ENCODE measurements at regions not wholly inside any gene's neighbourhood (a gene's known extent, or its start where the extent isn't known, plus 50 kb on each side); places are given as distances from the start of the nearest gene placed in this dataset.
"Not testable (repeated sequence)": the region's sequence is repeated elsewhere in the genome, so short reads cannot be mapped to it uniquely, and the experiment has no call there.

DNA sequence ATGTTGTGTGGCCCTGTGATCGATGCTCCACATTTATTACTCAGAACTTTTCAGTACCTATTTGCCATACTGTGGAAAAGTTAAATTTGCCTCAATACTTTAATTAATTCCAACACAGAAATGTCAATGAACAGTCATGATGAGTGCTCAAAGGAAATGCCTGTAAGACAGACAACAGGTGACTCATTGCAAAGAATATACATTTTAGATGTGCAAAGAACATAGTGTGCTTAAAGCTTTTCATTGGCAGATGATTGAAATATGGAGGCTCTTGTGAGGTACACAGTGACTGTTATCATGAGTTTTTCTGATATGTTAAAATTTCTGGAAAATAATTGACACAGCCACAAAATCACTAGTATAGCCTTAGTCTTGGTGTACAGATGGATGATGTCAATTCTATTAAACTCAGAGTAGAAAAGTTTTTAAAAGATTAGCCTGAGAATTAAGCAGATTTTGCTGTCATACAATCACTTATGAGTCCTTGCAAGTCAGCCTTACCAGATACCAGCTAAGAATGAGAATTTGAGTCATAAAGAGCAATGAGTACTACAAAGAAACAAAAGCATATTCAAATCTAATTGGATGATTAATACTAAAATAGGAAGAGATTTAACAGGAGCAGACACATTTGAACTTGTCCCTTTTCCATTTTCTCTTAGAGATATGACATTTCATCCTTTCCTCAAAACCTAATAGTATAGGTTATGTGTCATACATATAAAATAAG, 544.1 kb downstream of the KCNH5 start:
- no peak overlapping the region for H3K4me3 Mint-ChIP-seq
- CTCF ChIA-PET, result no interaction called here
- peaks cover 18% of the 10 kb centered on the region for H3K9me3 Mint-ChIP-seq
- no peak for DNase-seq
- H3K4me1 Mint-ChIP-seq, result no peaks in the 10 kb centered on the region
- no peaks in the 10 kb centered on the region for H3K36me3 Mint-ChIP-seq
- no peak overlapping the region for H3K27ac Mint-ChIP-seq
- H3K27me3 Mint-ChIP-seq, result no peaks in the 10 kb centered on the region

DNA sequence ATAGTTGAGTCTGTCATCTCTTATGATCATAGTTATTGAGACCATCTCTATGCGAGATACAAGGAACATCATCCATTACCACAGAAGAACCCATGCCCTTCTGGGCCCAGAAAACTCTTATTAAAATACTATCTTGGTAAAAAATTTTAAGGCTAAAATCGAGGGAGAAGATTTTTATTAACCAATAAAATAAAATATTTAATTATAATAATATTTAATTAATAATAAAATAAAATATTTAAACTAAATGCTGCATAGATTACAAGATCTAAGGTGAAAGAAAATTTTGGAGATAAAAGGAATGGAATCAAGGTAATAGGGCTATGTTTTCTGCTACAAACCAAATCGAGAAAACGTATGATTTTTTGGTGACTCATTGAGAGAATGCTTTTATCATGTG, 540.2 kb downstream of the KCNH5 start:
- no peak for DNase-seq
- Mint-ChIP-seq H3K4me1 (no peaks in the 10 kb centered on the region), H3K4me3 (no peak overlapping the region), H3K27ac (no peak overlapping the region), H3K27me3 (no peaks in the 10 kb centered on the region), H3K36me3 (no peaks in the 10 kb centered on the region), H3K9me3 (peaks cover 7% of the 10 kb centered on the region)
- CTCF ChIA-PET, result no interaction called here

DNA sequence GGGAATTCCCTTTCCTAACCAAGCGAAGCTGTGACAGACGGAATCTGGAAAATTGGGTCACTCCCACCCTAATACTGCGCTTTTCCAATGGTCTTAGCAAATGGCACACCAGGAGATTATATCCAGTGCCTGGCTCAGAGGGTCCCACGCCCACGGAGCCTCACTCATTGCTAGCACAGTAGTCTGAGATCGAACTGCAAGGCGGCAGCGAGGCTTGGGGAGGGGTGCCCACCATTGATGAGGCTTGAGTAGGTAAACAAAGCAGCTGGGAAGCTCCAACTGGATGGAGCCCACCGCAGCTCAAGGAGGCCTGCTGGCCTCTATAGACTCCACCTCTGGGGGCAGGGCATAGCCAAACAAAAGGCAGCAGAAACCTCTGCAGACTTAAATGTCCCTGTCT, 523.9 kb downstream of the KCNH5 start:
- H3K27ac Mint-ChIP-seq, CTCF ChIA-PET, H3K36me3 Mint-ChIP-seq, H3K4me1 Mint-ChIP-seq, DNase-seq, H3K4me3 Mint-ChIP-seq, H3K27me3 Mint-ChIP-seq: not testable (repeated sequence)
- H3K9me3 Mint-ChIP-seq, result peaks cover 34% of the 10 kb centered on the region

DNA sequence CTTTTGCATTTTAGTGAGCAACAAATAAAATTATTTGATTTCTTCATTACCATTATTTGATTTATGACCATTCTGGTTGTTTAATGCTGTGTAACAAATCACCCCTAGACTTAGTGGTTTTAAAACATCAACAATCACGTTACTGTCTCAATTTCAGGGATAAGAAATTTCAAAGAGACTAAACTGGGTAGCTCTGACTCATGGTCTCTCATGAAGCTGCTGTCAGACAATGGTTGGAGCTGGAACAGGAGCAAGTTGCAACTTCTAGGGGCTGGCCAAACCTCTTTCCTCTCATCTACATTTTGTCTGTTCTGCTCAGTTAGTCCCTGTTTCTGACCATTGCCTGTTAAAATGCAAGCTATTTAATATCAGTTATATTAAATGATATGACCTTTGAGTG, 517.0 kb downstream of the KCNH5 start:
- Mint-ChIP-seq H3K9me3 (peaks cover 14% of the 10 kb centered on the region), H3K27ac (no peak overlapping the region), H3K4me3 (no peak overlapping the region), H3K4me1 (no peaks in the 10 kb centered on the region), H3K36me3 (no peaks in the 10 kb centered on the region), H3K27me3 (no peaks in the 10 kb centered on the region)
- DNase-seq, result no peak
- CTCF ChIA-PET, result no interaction called here

DNA sequence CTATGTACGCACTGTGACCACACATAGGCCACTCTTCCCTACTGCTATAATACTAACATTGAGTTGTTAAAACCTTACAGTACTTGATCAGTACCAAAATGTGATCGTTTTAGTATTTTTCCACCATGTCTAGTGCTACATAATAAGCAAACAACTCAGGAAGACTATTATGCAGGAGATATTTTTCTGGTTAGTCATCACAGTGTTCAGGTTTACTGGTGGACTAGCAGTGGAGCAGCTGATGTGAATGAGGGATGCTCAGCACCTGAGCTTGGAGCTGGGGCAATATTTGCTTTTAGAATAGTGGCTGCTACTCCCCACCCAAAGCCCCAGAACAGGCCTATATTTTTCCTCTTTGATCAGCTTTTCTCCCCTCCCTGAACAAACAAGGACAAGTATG, 513.1 kb downstream of the KCNH5 start:
- Mint-ChIP-seq H3K4me1 (no peaks in the 10 kb centered on the region), H3K27me3 (no peaks in the 10 kb centered on the region), H3K36me3 (no peaks in the 10 kb centered on the region), H3K9me3 (no peaks in the 10 kb centered on the region), H3K4me3 (no peak overlapping the region), H3K27ac (no peak overlapping the region)
- CTCF ChIA-PET, result no interaction called here
- DNase-seq, result no peak

DNA sequence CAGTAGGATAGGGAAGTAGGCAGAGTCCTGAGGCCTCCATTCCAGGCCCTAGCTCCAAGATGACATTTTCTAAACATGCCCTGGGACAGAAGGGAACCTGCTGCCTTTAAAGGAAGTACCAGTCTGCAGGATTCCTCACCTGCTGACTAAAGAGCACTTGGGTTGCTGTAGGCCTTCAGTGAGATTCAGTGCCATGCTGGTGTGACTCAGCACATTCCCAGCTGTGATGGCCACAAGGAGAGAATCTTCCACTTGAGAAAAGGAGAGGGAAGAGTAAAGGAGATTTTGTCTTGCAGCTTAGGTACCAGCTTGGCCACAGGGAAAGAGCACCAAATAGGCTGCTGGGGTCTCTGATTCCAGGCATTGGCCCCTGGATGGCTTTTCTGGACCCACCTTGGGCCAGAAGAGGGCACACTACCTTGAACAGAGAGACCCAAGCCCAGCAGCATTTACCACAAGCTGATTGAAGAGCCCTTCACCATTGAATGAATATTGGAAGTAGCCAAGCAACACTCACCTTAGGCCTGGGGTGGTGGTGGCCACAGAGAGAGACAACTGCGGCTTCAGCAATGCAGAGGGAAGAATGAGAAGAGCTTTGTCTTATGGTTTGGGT, 498.3 kb downstream of the KCNH5 start:
- DNase-seq, result no peak
- Mint-ChIP-seq H3K4me1 (no peaks in the 10 kb centered on the region), H3K4me3 (no peak overlapping the region), H3K36me3 (no peaks in the 10 kb centered on the region), H3K9me3 (peaks cover 11% of the 10 kb centered on the region), H3K27me3 (no peaks in the 10 kb centered on the region), H3K27ac (no peak overlapping the region)
- CTCF ChIA-PET, result no interaction called here

DNA sequence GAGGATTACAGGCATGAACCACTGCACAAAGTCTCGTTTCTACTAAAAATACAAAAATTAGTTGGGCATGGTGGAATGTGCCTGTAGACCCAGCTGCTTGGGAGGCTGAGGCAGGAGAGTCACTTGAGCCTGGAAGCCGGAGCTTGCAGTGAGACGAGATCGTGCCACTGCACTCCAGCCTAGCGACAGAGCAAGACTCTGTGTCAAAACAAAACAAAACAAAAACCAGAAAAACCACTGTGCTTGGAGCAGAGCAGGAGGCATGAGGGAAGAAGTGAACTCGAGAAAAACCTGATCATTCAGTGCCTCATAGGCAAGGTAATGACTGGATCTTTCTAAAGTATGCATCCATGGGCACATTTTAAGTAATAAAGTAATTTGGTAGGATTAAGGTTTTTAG, 487.8 kb downstream of the KCNH5 start:
- Mint-ChIP-seq H3K27me3 (no peaks in the 10 kb centered on the region), H3K27ac (no peak overlapping the region), H3K4me1 (no peaks in the 10 kb centered on the region), H3K4me3 (no peak overlapping the region), H3K9me3 (peaks cover 11% of the 10 kb centered on the region), H3K36me3 (no peaks in the 10 kb centered on the region)
- DNase-seq, result no peak
- CTCF ChIA-PET, result no interaction called here

- CTCF ChIA-PET, result no interaction called here
- H3K4me3 Mint-ChIP-seq, result no peak overlapping the region
- no peak for DNase-seq
- H3K27ac Mint-ChIP-seq, result no peak overlapping the region
- no peaks in the 10 kb centered on the region for H3K4me1 Mint-ChIP-seq
- H3K9me3 Mint-ChIP-seq, result peaks cover 11% of the 10 kb centered on the region
- no peaks in the 10 kb centered on the region for H3K27me3 Mint-ChIP-seq
- H3K36me3 Mint-ChIP-seq, result no peaks in the 10 kb centered on the region
Observed at GRCh38 chr14:62558451-62558850, 486.8 kb downstream of the KCNH5 start.

DNA sequence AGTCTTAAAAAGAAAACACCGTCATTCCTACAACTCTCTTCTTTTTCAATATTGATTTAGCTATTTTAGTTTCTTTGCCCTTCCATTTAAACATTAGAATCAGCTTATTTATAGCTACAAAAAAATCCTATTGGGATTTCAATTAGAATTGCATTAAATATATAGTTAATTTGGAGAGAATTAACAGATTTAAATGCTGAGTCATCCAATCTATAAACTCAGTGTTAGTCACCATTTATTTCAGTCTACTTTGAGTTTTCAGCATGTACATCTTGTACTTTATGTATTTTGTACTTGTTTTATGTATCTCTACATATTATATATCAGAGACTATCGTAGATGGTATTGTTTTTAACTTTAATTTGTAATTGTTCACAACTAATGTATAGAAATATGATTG, 460.0 kb downstream of the KCNH5 start:
- no peaks in the 10 kb centered on the region for H3K4me1 Mint-ChIP-seq
- no peaks in the 10 kb centered on the region for H3K27me3 Mint-ChIP-seq
- no peak overlapping the region for H3K27ac Mint-ChIP-seq
- H3K36me3 Mint-ChIP-seq, result no peaks in the 10 kb centered on the region
- H3K4me3 Mint-ChIP-seq, result no peak overlapping the region
- CTCF ChIA-PET, result no interaction called here
- H3K9me3 Mint-ChIP-seq, result peaks cover under 1% of the 10 kb centered on the region
- DNase-seq, result no peak

- Mint-ChIP-seq H3K9me3 (peaks cover 6% of the 10 kb centered on the region), H3K27me3 (no peaks in the 10 kb centered on the region), H3K27ac (no peak overlapping the region), H3K36me3 (no peaks in the 10 kb centered on the region), H3K4me3 (no peak overlapping the region), H3K4me1 (no peaks in the 10 kb centered on the region)
- CTCF ChIA-PET, result no interaction called here
- DNase-seq, result no peak
Observed at GRCh38 chr14:62592877-62593276, 452.4 kb downstream of the KCNH5 start.

DNA sequence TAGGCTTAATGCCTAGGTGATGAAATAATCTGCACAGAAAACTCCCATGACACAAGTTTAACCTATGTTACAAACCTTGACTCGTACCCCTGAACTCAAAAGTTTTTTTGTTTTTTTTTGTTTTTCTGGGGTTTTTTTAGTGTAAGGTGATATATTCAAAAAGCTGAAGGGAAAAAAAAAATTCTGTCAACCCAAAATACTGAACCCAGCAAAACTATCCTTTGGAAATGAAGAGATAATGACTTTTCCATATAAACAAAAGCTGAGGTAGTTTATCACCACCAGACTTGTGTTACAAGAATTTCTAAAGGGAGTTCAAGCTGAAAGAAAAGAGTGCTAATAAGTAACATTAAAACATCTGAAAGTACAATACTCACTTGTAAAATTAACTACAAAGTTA, 448.1 kb downstream of the KCNH5 start:
- H3K27ac Mint-ChIP-seq, result no peak overlapping the region
- no peaks in the 10 kb centered on the region for H3K4me1 Mint-ChIP-seq
- no peaks in the 10 kb centered on the region for H3K27me3 Mint-ChIP-seq
- no peak for DNase-seq
- CTCF ChIA-PET, result no interaction called here
- no peak overlapping the region for H3K4me3 Mint-ChIP-seq
- no peaks in the 10 kb centered on the region for H3K36me3 Mint-ChIP-seq
- H3K9me3 Mint-ChIP-seq, result peaks cover 8% of the 10 kb centered on the region

- Mint-ChIP-seq H3K4me3 (no peak overlapping the region), H3K36me3 (no peaks in the 10 kb centered on the region), H3K9me3 (peaks cover 11% of the 10 kb centered on the region), H3K4me1 (no peaks in the 10 kb centered on the region), H3K27me3 (no peaks in the 10 kb centered on the region), H3K27ac (no peak overlapping the region)
- no peak for DNase-seq
- CTCF ChIA-PET, result no interaction called here
Observed at GRCh38 chr14:62599616-62600385, 445.5 kb downstream of the KCNH5 start.

DNA sequence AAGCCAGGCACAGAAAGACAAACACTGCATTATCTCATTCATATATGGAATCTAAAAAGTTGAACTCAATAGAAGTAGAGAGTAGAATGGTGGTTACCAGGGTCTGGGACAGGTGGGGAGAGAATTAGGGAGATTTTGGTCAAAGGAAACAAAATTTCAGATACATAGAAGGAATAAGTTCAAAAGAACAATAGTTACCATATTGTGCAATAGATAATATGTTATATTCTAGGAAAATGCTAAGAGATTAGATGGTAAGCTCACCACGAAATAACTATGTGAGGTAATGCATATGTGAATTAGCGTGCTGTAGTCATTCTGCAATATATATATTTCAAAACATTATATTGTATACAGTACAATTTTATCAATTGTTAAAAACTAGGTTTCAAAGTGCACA, 442.5 kb downstream of the KCNH5 start:
- H3K36me3 Mint-ChIP-seq, result no peaks in the 10 kb centered on the region
- no peak overlapping the region for H3K4me3 Mint-ChIP-seq
- no peak for DNase-seq
- H3K27ac Mint-ChIP-seq, result no peak overlapping the region
- H3K27me3 Mint-ChIP-seq, result no peaks in the 10 kb centered on the region
- peaks cover 8% of the 10 kb centered on the region for H3K9me3 Mint-ChIP-seq
- no peaks in the 10 kb centered on the region for H3K4me1 Mint-ChIP-seq
- CTCF ChIA-PET, result no interaction called here

DNA sequence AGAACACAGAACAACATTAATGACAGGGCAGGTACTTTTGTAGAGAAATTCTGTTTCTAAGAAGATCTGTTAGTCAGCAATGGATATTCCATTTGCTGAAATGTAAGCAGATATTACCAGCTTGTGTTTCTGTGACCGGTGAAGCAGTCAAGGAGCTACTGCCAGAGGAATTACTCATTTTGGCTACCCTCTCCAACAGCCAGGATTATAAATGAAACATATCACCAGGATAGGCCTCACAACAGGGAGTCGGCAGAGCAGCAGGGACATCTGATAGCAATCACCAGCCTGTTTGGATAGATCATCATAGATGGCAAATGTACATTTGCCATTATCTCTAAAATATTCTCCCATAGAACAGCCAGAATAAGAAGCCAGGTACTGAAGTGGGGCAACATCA, 440.7 kb downstream of the KCNH5 start:
- Mint-ChIP-seq H3K4me3 (no peak overlapping the region), H3K27me3 (no peaks in the 10 kb centered on the region), H3K27ac (no peak overlapping the region), H3K4me1 (no peaks in the 10 kb centered on the region), H3K36me3 (no peaks in the 10 kb centered on the region), H3K9me3 (peaks cover 8% of the 10 kb centered on the region)
- DNase-seq, result no peak
- CTCF ChIA-PET, result no interaction called here

- Mint-ChIP-seq H3K4me3 (no peak overlapping the region), H3K4me1 (no peaks in the 10 kb centered on the region), H3K27me3 (no peaks in the 10 kb centered on the region), H3K36me3 (no peaks in the 10 kb centered on the region), H3K9me3 (peaks cover 10% of the 10 kb centered on the region), H3K27ac (no peak overlapping the region)
- CTCF ChIA-PET, result no interaction called here
- no peak for DNase-seq
Observed at GRCh38 chr14:62614122-62614521, 431.1 kb downstream of the KCNH5 start.
